Keratinocyte (primary cell): ENCODE measurements at regions not wholly inside any gene's neighbourhood (a gene's known extent, or its start where the extent isn't known, plus 50 kb on each side); places are given as distances from the start of the nearest gene placed in this dataset.

ENCODE experiments used
- DNase-seq: peaks from one replicate; pipeline ENCODE4 v3.0.0-alpha.2; 2011; ENCODE audit warnings: low read depth, missing footprints, low spot score
- FAIRE-seq: peaks from 2 replicates; lab custom pipeline; 2011; peaks lifted over from hg19 to GRCh38; lab: Jason Lieb, UNC
- H2AFZ ChIP-seq: 2 replicates; pipeline ENCODE4 v1.6.0; 2012; ENCODE audit warnings: low read length, control low read depth, inconsistent platforms; ENCODE audit not compliant: control insufficient read depth
- H3K27ac ChIP-seq: 2 replicates; pipeline ENCODE4 v1.5.1; 2011; ENCODE audit warnings: low read length; ENCODE audit not compliant: control insufficient read depth, insufficient read depth
- H3K27me3 ChIP-seq: 3 replicates; pipeline ENCODE4 v1.6.0; 2011; ENCODE audit warnings: low read length; ENCODE audit not compliant: control insufficient read depth, insufficient read depth; ENCODE audit errors: extremely low read depth
- H3K36me3 ChIP-seq, 2 experiments: 2 replicates in 1 of 2; 3 replicates in 1 of 2; pipeline ENCODE4 v1.5.1; 2011; ENCODE audit warnings: low read length in 2 of 2, mild to moderate bottlenecking in 1 of 2; ENCODE audit not compliant: control insufficient read depth in 2 of 2, insufficient read depth in 2 of 2; ENCODE audit errors: extremely low read depth in 1 of 2
- H3K4me1 ChIP-seq: 3 replicates; pipeline ENCODE4 v1.5.1; 2011; ENCODE audit warnings: low read length; ENCODE audit not compliant: control insufficient read depth, insufficient read depth; ENCODE audit errors: extremely low read depth
- H3K4me2 ChIP-seq: 3 replicates; pipeline ENCODE4 v1.6.0; 2011; ENCODE audit warnings: low read depth, low read length; ENCODE audit not compliant: control insufficient read depth, insufficient read depth; ENCODE audit errors: extremely low read depth
- H3K4me3 ChIP-seq, 3 experiments: fragments of 200-600 bp in 1 of 3; sonication (generic) in 1 of 3; 2 replicates in 2 of 3; 3 replicates in 1 of 3; pipeline ENCODE4 v1.5.1; 2011 to 2016; ENCODE audit warnings: low read length in 3 of 3, mild to moderate bottlenecking in 3 of 3, control low read depth in 2 of 3, inconsistent platforms in 1 of 3, low read depth in 1 of 3, mixed read lengths in 1 of 3, mixed run types in 1 of 3, moderate library complexity in 1 of 3; ENCODE audit not compliant: control insufficient read depth in 2 of 3, insufficient read depth in 2 of 3; ENCODE audit errors: extremely low read depth in 1 of 3
- H3K79me2 ChIP-seq: 2 replicates; pipeline ENCODE4 v1.6.0; 2012; ENCODE audit warnings: low read length; ENCODE audit not compliant: control insufficient read depth, insufficient read depth
- H3K9ac ChIP-seq: 3 replicates; pipeline ENCODE4 v1.6.0; 2011; ENCODE audit warnings: low read length; ENCODE audit not compliant: control insufficient read depth, insufficient read depth; ENCODE audit errors: extremely low read depth
- H3K9me1 ChIP-seq: 3 replicates; pipeline ENCODE4 v1.6.0; 2011; ENCODE audit warnings: low read length; ENCODE audit not compliant: control insufficient read depth, insufficient read depth; ENCODE audit errors: extremely low read depth
- H3K9me3 ChIP-seq: 2 replicates; pipeline ENCODE4 v1.5.1; 2012; ENCODE audit warnings: low read depth, low read length; ENCODE audit not compliant: control insufficient read depth
- H4K20me1 ChIP-seq: 3 replicates; pipeline ENCODE4 v1.6.0; 2011; ENCODE audit warnings: low read length; ENCODE audit not compliant: control insufficient read depth, insufficient read depth; ENCODE audit errors: extremely low read depth
- EZH2 ChIP-seq: IDR thresholded peaks from one replicate; pipeline ENCODE4 v1.6.1; 2012; ENCODE audit warnings: inconsistent platforms, mild to moderate bottlenecking, low read length, moderate library complexity
- dilution Hi-C: fragments of 300-500 bp; cut with MboI; formaldehyde crosslinking; loops from one replicate; pipeline ENCODE4 v1.7.0; 2020; ENCODE audit warnings: low sequenced_read_pairs; ENCODE audit not compliant: extremely low pct_ligation_motif_present
- TF ChIP-seq, protein P1 (sequence below), 3 experiments: IDR thresholded peaks in 1 of 3; conservative IDR thresholded peaks in 1 of 3; optimal IDR thresholded peaks in 1 of 3; 2 replicates in 2 of 3; 3 replicates in 1 of 3; pipeline versions ENCODE3 to v1.5.1; 2011; ENCODE audit warnings: low read length in 3 of 3, mild to moderate bottlenecking in 3 of 3, moderate library complexity in 2 of 3, control low read depth in 1 of 3, inconsistent platforms in 1 of 3; ENCODE audit not compliant: insufficient read depth in 2 of 3; ENCODE audit errors: extremely low read depth in 1 of 3

DNA sequence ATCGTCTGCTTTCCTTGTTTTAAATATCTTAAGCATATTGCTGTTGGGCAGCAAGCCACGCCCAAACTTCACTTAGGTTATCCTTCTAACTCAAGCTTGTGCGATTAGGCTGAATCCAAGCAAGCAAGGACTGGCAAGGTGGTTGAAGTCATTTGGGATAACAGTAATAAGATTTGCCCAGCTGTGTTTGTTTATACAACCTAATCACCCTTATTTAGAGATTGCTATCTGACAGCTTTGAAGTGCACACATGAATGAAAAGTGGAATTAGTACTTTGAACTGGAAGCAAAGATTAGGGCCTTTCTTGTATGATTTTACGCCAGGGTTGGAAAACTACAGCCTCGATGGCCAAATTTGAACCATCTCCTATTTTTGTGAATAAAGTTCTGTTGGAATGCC, 182.1 kb downstream of the ASB9 start:
- Histone ChIP-seq H3K9me3 (no peaks in the 10 kb centered on the region), H3K9ac (no peak overlapping the region), H3K79me2 (no peaks in the 10 kb centered on the region), H2AFZ (no peak overlapping the region), H3K4me1 (no peaks in the 10 kb centered on the region), H4K20me1 (no peaks in the 10 kb centered on the region), H3K27me3 (no peaks in the 10 kb centered on the region), H3K4me3 (no peak overlapping the region), H3K27ac (no peak overlapping the region), H3K9me1 (no peaks in the 10 kb centered on the region), H3K4me2 (no peak overlapping the region), H3K36me3 (no peaks in the 10 kb centered on the region)
- FAIRE-seq = no peak
- dilution Hi-C loops = no loop called here
- DNase-seq = no peak
- TF ChIP-seq EZH2 = no peak
- TF ChIP-seq, protein P1, sequence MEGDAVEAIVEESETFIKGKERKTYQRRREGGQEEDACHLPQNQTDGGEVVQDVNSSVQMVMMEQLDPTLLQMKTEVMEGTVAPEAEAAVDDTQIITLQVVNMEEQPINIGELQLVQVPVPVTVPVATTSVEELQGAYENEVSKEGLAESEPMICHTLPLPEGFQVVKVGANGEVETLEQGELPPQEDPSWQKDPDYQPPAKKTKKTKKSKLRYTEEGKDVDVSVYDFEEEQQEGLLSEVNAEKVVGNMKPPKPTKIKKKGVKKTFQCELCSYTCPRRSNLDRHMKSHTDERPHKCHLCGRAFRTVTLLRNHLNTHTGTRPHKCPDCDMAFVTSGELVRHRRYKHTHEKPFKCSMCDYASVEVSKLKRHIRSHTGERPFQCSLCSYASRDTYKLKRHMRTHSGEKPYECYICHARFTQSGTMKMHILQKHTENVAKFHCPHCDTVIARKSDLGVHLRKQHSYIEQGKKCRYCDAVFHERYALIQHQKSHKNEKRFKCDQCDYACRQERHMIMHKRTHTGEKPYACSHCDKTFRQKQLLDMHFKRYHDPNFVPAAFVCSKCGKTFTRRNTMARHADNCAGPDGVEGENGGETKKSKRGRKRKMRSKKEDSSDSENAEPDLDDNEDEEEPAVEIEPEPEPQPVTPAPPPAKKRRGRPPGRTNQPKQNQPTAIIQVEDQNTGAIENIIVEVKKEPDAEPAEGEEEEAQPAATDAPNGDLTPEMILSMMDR (optimal IDR thresholded peaks at IDR 0.05 in 1 of 3, IDR thresholded peaks at IDR 0.05 in 1 of 3, conservative IDR thresholded peaks at IDR 0.05 in 1 of 3; ENCODE audit: extremely low read depth in 1 of 3, insufficient read depth in 2 of 3, low read length in 3 of 3) = no peak

DNA sequence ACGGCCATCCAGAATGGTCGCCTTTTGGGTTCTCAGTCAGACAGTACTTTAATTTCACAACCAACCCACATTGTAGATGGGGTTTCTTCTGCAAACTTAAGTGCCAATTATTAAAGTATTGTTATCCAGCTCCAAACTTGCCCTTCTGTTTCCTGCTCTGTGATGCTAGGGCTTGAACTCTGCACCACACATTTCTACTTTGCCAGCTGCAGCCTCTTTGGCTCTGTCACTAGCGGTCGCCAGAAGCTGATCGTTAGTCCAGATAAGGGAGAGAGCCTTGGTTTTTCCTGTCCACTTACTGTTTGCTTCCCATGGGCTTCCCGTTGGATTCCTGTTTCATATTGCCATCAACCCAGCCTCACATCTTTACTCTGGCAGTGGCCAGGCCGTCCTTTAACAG, 196.6 kb downstream of the ASB9 start:
- no peaks in the 10 kb centered on the region for H3K36me3 ChIP-seq
- H3K4me1 ChIP-seq = no peaks in the 10 kb centered on the region
- no peak overlapping the region for H3K9ac ChIP-seq
- dilution Hi-C loops = no loop called here
- no peaks in the 10 kb centered on the region for H3K79me2 ChIP-seq
- no peak overlapping the region for H2AFZ ChIP-seq
- H3K9me3 ChIP-seq = no peaks in the 10 kb centered on the region
- no peaks in the 10 kb centered on the region for H3K27me3 ChIP-seq
- TF ChIP-seq, protein P1 (optimal IDR thresholded peaks at IDR 0.05 in 1 of 3, IDR thresholded peaks at IDR 0.05 in 1 of 3, conservative IDR thresholded peaks at IDR 0.05 in 1 of 3; ENCODE audit: extremely low read depth in 1 of 3, insufficient read depth in 2 of 3, low read length in 3 of 3) = no peak
- H3K27ac ChIP-seq = no peak overlapping the region
- FAIRE-seq (no peak), DNase-seq (no peak)
- no peak overlapping the region for H3K4me3 ChIP-seq
- no peaks in the 10 kb centered on the region for H4K20me1 ChIP-seq
- H3K4me2 ChIP-seq = no peak overlapping the region
- H3K9me1 ChIP-seq = no peaks in the 10 kb centered on the region
